ENCODE measurements at regions not wholly inside any gene's neighbourhood (a gene's known extent, or its start where the extent isn't known, plus 50 kb on each side); places are given as distances from the start of the nearest gene placed in this dataset.

DNA sequence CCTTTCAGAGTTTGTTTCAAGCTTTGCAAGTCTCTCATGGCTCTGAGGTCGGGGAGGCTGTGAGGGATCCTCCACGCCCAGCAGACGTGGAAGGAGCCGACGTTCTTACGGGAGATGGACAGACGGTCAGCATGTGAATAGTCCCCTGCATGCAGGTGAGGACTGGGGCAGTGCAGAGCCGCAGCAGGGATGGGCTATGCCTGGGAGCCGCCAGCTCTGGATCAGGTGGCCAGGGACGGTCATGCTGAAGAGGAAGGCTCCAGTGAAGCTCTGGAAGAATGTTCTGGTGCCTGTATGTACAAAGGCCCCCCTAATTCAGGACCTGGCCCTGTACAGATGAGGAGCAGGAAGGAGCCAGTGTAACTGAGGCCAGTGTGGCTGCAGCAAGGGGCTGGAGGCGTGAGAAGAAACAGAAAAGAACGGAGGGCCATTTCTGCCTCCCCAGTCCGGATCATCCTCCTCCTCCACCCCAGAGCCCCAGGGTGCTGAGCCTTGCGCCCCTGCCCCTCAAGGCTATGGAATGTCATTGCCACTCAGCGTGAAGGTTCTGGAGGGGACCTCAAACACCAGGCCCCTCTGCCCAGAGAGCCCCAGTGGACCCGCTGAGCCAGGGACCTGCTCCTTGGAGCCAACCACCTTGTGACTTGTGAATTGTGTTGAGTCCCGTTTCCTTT lies 96.8 kb upstream of the DIO3 start:
- TF ChIP-seq CTCF (IDR thresholded peaks at IDR 0.05) (no peak), REST (IDR thresholded peaks at IDR 0.05; ENCODE audit: insufficient read depth in 1 of 2, low read depth in 2 of 2, low read length in 1 of 2) (no peak), POLR2AphosphoS5 (IDR thresholded peaks at IDR 0.05; ENCODE audit: low read depth, low read length) (no peak)

Measured in Panc1 (cell line).